GM23338 (cell line): ENCODE measurements at regions not wholly inside any gene's neighbourhood (a gene's known extent, or its start where the extent isn't known, plus 50 kb on each side); places are given as distances from the start of the nearest gene placed in this dataset.

ENCODE experiments used
- ATAC-seq: fragments of 200-7000 bp; cut with Tn5 transposase; 3 replicates; pipeline ENCODE4 v1.9.1; 2020
- DNase-seq: peaks from one replicate; pipeline ENCODE4 v3.0.0-alpha.2; 2015; ENCODE audit warnings: low spot score
- H2AFZ ChIP-seq: fragments of 200-600 bp; sonication (generic); 2 replicates; pipeline ENCODE4 v1.8.0; 2016; ENCODE audit warnings: antibody characterized with exemption, mild to moderate bottlenecking, moderate library complexity
- H3F3A ChIP-seq: fragments of 200-600 bp; sonication (generic); replicated peaks from 2 replicates; pipeline ENCODE4 v1.8.0; 2017; ENCODE audit warnings: antibody characterized with exemption, mixed run types, low read depth
- H3K27ac ChIP-seq: fragments of 200-600 bp; sonication (generic); 2 replicates; pipeline ENCODE4 v1.6.1; 2016; ENCODE audit warnings: low read depth
- H3K27me3 ChIP-seq: fragments of 200-600 bp; sonication (generic); 2 replicates; pipeline ENCODE4 v1.8.0; 2016; ENCODE audit warnings: mild to moderate bottlenecking, mixed run types, moderate library complexity; ENCODE audit not compliant: insufficient read depth
- H3K36me3 ChIP-seq: fragments of 200-600 bp; sonication (generic); 2 replicates; pipeline ENCODE4 v1.8.0; 2016; ENCODE audit warnings: mild to moderate bottlenecking; ENCODE audit not compliant: insufficient read depth
- H3K4me1 ChIP-seq: fragments of 200-600 bp; sonication (generic); 2 replicates; pipeline ENCODE4 v1.8.0; 2016; ENCODE audit warnings: mild to moderate bottlenecking, moderate library complexity; ENCODE audit not compliant: insufficient read depth
- H3K4me2 ChIP-seq: fragments of 200-600 bp; sonication (generic); 2 replicates; pipeline ENCODE4 v1.7.1; 2017; ENCODE audit warnings: mixed run types
- H3K4me3 ChIP-seq: fragments of 200-600 bp; sonication (generic); 2 replicates; pipeline ENCODE4 v1.6.1; 2016; ENCODE audit warnings: mixed run types
- H3K79me2 ChIP-seq: fragments of 200-600 bp; sonication (generic); replicated peaks from 2 replicates; pipeline ENCODE4 v1.8.0; 2017; ENCODE audit warnings: mild to moderate bottlenecking; ENCODE audit not compliant: insufficient read depth
- H3K9me2 ChIP-seq: fragments of 200-600 bp; sonication (generic); 2 replicates; pipeline ENCODE4 v1.8.0; 2017; ENCODE audit not compliant: insufficient read depth
- H4K20me1 ChIP-seq: fragments of 200-600 bp; sonication (generic); replicated peaks from 2 replicates; pipeline ENCODE4 v1.8.0; 2017; ENCODE audit warnings: mild to moderate bottlenecking; ENCODE audit not compliant: insufficient read depth
- H3K27ac Mint-ChIP-seq: 2 replicates; pipeline ENCODE4 v1.8.0; 2020; ENCODE audit warnings: inconsistent platforms, mild to moderate bottlenecking, moderate library complexity, mixed read lengths
- H3K27me3 Mint-ChIP-seq: 3 replicates; pipeline ENCODE4 v1.8.0; 2022; ENCODE audit warnings: low read depth, mild to moderate bottlenecking, moderate library complexity, mixed read lengths, inconsistent platforms; ENCODE audit not compliant: insufficient read depth, poor library complexity
- H3K36me3 Mint-ChIP-seq: 3 replicates; pipeline ENCODE4 v1.8.0; 2021; ENCODE audit warnings: low read depth, mild to moderate bottlenecking, inconsistent platforms, moderate library complexity, mixed read lengths
- H3K4me1 Mint-ChIP-seq: 3 replicates; pipeline ENCODE4 v1.8.0; 2020; ENCODE audit warnings: mild to moderate bottlenecking, inconsistent platforms, mixed read lengths
- H3K4me3 Mint-ChIP-seq: 3 replicates; pipeline ENCODE4 v1.8.0; 2021; ENCODE audit warnings: moderate library complexity, mild to moderate bottlenecking, inconsistent platforms, mixed read lengths
- H3K9me3 Mint-ChIP-seq: 3 replicates; pipeline ENCODE4 v1.8.0; 2020; ENCODE audit warnings: moderate library complexity, mild to moderate bottlenecking, inconsistent platforms, mixed read lengths
- CREB1 ChIP-seq: fragments of 250-450 bp; sonication (Bioruptor Pico); IDR thresholded peaks from 2 replicates; pipeline ENCODE4 v1.5.0; 2020; ENCODE audit warnings: low read depth, mild to moderate bottlenecking, moderate library complexity
- CTCF ChIP-seq, 2 experiments: fragments of 200-600 bp in 1 of 2; sonication (generic) in 1 of 2; conservative IDR thresholded peaks; 2 replicates each; pipeline versions ENCODE4 v1.5.1 to v1.6.1; 2016 to 2017; ENCODE audit warnings: antibody characterized with exemption in 2 of 2, low read depth in 2 of 2, mild to moderate bottlenecking in 2 of 2, moderate library complexity in 1 of 2
- EZH2 ChIP-seq: fragments of 200-600 bp; sonication (generic); IDR thresholded peaks from one replicate; pipeline ENCODE4 v1.8.0; 2017; ENCODE audit warnings: antibody characterized with exemption, mild to moderate bottlenecking, low read depth; ENCODE audit not compliant: unreplicated experiment
- JUNB ChIP-seq: IDR thresholded peaks from one replicate; pipeline ENCODE4 v1.6.1; 2016; ENCODE audit warnings: antibody characterized with exemption; ENCODE audit not compliant: unreplicated experiment
- NANOG ChIP-seq: IDR thresholded peaks from 2 replicates; pipeline ENCODE4 v1.6.1; 2016; ENCODE audit warnings: antibody characterized with exemption, borderline replicate concordance
- REST ChIP-seq: IDR thresholded peaks from one replicate; pipeline ENCODE4 v1.6.1; 2018; ENCODE audit warnings: antibody characterized with exemption; ENCODE audit not compliant: unreplicated experiment
- STAT1 ChIP-seq: IDR thresholded peaks from one replicate; pipeline ENCODE4 v1.6.1; 2016; ENCODE audit warnings: antibody characterized with exemption; ENCODE audit not compliant: unreplicated experiment
- ZNF114 ChIP-seq: fragments of 250-450 bp; sonication (Bioruptor Pico); IDR thresholded peaks from 2 replicates; pipeline ENCODE4 v1.5.0; 2020; ENCODE audit warnings: mild to moderate bottlenecking, moderate library complexity
- ZNF331 ChIP-seq: fragments of 250-450 bp; sonication (Bioruptor Pico); IDR thresholded peaks from 2 replicates; pipeline ENCODE4 v1.5.0; 2020; ENCODE audit warnings: low read depth, mild to moderate bottlenecking, moderate library complexity
- ZNF462 ChIP-seq: fragments of 250-450 bp; sonication (Bioruptor Pico); IDR thresholded peaks from 2 replicates; pipeline ENCODE4 v1.5.0; 2020; ENCODE audit warnings: mild to moderate bottlenecking, moderate library complexity

GRCh38 chr18:78865056-78865598 lies 114.5 kb upstream of the SALL3 start:
- Mint-ChIP-seq H3K27me3 (peaks cover 2% of the 10 kb centered on the region), H3K9me3 (peaks cover 94% of the 10 kb centered on the region), H3K27ac (no peak overlapping the region), H3K36me3 (peaks cover 29% of the 10 kb centered on the region), H3K4me3 (no peak overlapping the region), H3K4me1 (no peaks in the 10 kb centered on the region)
- DNase-seq = no peak
- Histone ChIP-seq H3K4me3 (no peak overlapping the region), H3K79me2 (no peaks in the 10 kb centered on the region), H3K27me3 (no peaks in the 10 kb centered on the region), H3K9me2 (no peaks in the 10 kb centered on the region), H3K27ac (no peak overlapping the region), H3K4me1 (no peaks in the 10 kb centered on the region), H3K4me2 (no peak overlapping the region), H4K20me1 (no peaks in the 10 kb centered on the region), H3F3A (no peaks in the 10 kb centered on the region), H3K36me3 (no peaks in the 10 kb centered on the region), H2AFZ (no peak overlapping the region)
- no peak for ATAC-seq
- no peak for TF ChIP-seq ZNF114 (CRISPR knock-in tag)
- TF ChIP-seq STAT1 = no peak
- TF ChIP-seq ZNF331 (CRISPR knock-in tag) = no peak
- TF ChIP-seq JUNB = no peak
- TF ChIP-seq NANOG = no peak
- TF ChIP-seq ZNF462 (CRISPR knock-in tag) = no peak
- no peak for TF ChIP-seq CREB1
- TF ChIP-seq EZH2 = no peak
- TF ChIP-seq CTCF (conservative IDR thresholded peaks at IDR 0.05; ENCODE audit: low read depth in 2 of 2) = no peak
- TF ChIP-seq REST = no peak
